ENCODE measurements at regions not wholly inside any gene's neighbourhood (a gene's known extent, or its start where the extent isn't known, plus 50 kb on each side); places are given as distances from the start of the nearest gene placed in this dataset.

DNA sequence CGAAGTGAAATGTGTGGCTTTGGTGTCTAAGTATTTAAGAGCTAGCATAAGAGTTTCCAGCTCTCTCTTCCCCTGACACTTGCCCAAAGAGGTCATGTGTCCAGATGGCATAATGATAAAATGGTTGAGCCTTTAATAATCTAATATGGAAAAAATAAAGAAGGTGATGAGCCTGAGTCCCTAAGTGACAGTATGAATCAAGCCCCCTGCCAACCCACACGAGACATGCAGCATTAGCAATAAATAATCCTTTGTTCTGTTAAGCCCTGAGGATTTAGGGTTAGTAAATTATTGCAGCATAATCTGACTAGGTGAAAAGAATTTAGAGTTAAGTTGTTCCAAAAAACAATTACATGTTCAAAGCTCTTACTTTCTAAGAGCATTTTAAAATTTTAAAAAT, 217.2 kb upstream of the CCDC150 start:
- WGBS, 2 donors = 94 to 96% methylated on average over 2 of the region's 2 CpGs
- Histone ChIP-seq H3K9me3 (peaks cover 0 to 18% (median 0%) of the 10 kb centered on the region in 11 donors), H3K27ac (no peak overlapping the region), H3K27me3 (no peaks in the 10 kb centered on the region), H3K4me1 (peaks cover 0 to 50% (median 11%) of the 10 kb centered on the region in 9 donors), H3K36me3 (peaks cover 0 to 12% (median 0%) of the 10 kb centered on the region in 9 donors), H3K4me3 (no peak overlapping the region)
- no peak for ATAC-seq
- TF ChIP-seq, protein P1, sequence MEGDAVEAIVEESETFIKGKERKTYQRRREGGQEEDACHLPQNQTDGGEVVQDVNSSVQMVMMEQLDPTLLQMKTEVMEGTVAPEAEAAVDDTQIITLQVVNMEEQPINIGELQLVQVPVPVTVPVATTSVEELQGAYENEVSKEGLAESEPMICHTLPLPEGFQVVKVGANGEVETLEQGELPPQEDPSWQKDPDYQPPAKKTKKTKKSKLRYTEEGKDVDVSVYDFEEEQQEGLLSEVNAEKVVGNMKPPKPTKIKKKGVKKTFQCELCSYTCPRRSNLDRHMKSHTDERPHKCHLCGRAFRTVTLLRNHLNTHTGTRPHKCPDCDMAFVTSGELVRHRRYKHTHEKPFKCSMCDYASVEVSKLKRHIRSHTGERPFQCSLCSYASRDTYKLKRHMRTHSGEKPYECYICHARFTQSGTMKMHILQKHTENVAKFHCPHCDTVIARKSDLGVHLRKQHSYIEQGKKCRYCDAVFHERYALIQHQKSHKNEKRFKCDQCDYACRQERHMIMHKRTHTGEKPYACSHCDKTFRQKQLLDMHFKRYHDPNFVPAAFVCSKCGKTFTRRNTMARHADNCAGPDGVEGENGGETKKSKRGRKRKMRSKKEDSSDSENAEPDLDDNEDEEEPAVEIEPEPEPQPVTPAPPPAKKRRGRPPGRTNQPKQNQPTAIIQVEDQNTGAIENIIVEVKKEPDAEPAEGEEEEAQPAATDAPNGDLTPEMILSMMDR (IDR thresholded peaks at IDR 0.05) = no peak
- intact Hi-C loops (cut with DNase I) = loop anchor here in 1 of 10 donors (5.0 kb wide), 1 partner anchor 1595 kb away; no protein-coding TSS in a partner anchor
- DNase-seq = no peak

- peaks cover 0 to 23% (median 0%) of the 10 kb centered on the region in 11 donors for H3K9me3 ChIP-seq
- ATAC-seq (no peak), DNase-seq (no peak)
- 97 to 100% methylated on average over 1 of the region's 1 CpG for WGBS, 2 donors
- intact Hi-C loops (cut with DNase I) = no loop called here
- H3K4me1 ChIP-seq = peaks cover 0 to 43% (median 2%) of the 10 kb centered on the region in 9 donors
- no peaks in the 10 kb centered on the region for H3K27me3 ChIP-seq
- no peak overlapping the region for H3K4me3 ChIP-seq
- no peak overlapping the region for H3K27ac ChIP-seq
- TF ChIP-seq, protein P1 (IDR thresholded peaks at IDR 0.05) = no peak
- peaks cover 0 to 12% (median 0%) of the 10 kb centered on the region in 9 donors for H3K36me3 ChIP-seq
Observed at GRCh38 chr2:196426122-196426521, 213.4 kb upstream of the CCDC150 start.

- intact Hi-C loops (cut with DNase I) = no loop called here
- TF ChIP-seq, protein P1 (IDR thresholded peaks at IDR 0.05) = no peak
- Histone ChIP-seq H3K9me3 (peaks cover 0 to 23% (median 0%) of the 10 kb centered on the region in 11 donors), H3K27ac (peak overlapping the region in 3 of 10 donors; percentile 12 to 46 (median 14)), H3K27me3 (no peaks in the 10 kb centered on the region), H3K36me3 (peaks cover 0 to 12% (median 0%) of the 10 kb centered on the region in 9 donors), H3K4me1 (peaks cover 0 to 51% (median 12%) of the 10 kb centered on the region in 9 donors), H3K4me3 (no peak overlapping the region)
- DNase-seq (no peak), ATAC-seq (peak in 5 of 8 donors; percentile 33 to 59 (median 53))
- WGBS, 2 donors = 12 to 15% methylated on average over 2 of the region's 2 CpGs
Observed at GRCh38 chr2:196427986-196428634, 211.4 kb upstream of the CCDC150 start.

- Histone ChIP-seq H3K4me1 (peaks cover 0 to 75% (median 32%) of the 10 kb centered on the region in 9 donors), H3K27me3 (no peaks in the 10 kb centered on the region), H3K4me3 (no peak overlapping the region), H3K9me3 (peaks cover 0 to 17% (median 0%) of the 10 kb centered on the region in 11 donors), H3K36me3 (peaks cover 0 to 10% (median 0%) of the 10 kb centered on the region in 9 donors), H3K27ac (no peak overlapping the region)
- no peak for ATAC-seq
- intact Hi-C loops (cut with DNase I) = loop anchor here in 2 of 10 donors (5.0 kb wide), 1 partner anchor 69 kb away; no protein-coding TSS in a partner anchor
- 40 to 50% methylated on average over 2 of the region's 2 CpGs for WGBS, 2 donors
- DNase-seq = no peak
- TF ChIP-seq, protein P1 (IDR thresholded peaks at IDR 0.05) = no peak
Observed at GRCh38 chr2:196431076-196431475, 208.4 kb upstream of the CCDC150 start.
